ENCODE measurements at regions not wholly inside any gene's neighbourhood (a gene's known extent, or its start where the extent isn't known, plus 50 kb on each side); places are given as distances from the start of the nearest gene placed in this dataset.

GRCh38 chr5:119304439-119305211 is 51.2 kb upstream of the TNFAIP8 start:
- Histone ChIP-seq H3K27me3 (replicated peaks in 1 of 4; ENCODE audit: control extremely low read depth in 1 of 4, control insufficient read depth in 3 of 4, insufficient read depth in 4 of 4, low read length in 3 of 4) (no peaks in the 10 kb centered on the region), H3K9me3 (ENCODE audit: control extremely low read depth in 1 of 3, control insufficient read depth in 2 of 3, insufficient read depth in 1 of 3, low read length in 2 of 3) (peaks cover 0 to 5% (median 0%) of the 10 kb centered on the region in 3 donors), H3K27ac (ENCODE audit: low read length in 2 of 2) (peak overlapping the region; percentile 14 to 88), H2AFZ (ENCODE audit: insufficient read depth, low read depth, low read length, poor library complexity, severe bottlenecking) (no peak overlapping the region), H3K36me3 (replicated peaks in 1 of 2; ENCODE audit: control extremely low read depth in 1 of 2, control insufficient read depth in 1 of 2, extremely low read depth in 1 of 2, insufficient read depth in 2 of 2, low read length in 1 of 2) (peaks cover 0 to 2% of the 10 kb centered on the region in 2 experiments), H3K9ac (ENCODE audit: low read length) (no peak overlapping the region), H4K20me1 (ENCODE audit: control insufficient read depth, insufficient read depth, low read length, poor library complexity, severe bottlenecking) (no peaks in the 10 kb centered on the region), H3K79me2 (ENCODE audit: control insufficient read depth, insufficient read depth, low read length) (peaks cover 90% of the 10 kb centered on the region), H3K4me3 (ENCODE audit: control extremely low read depth in 1 of 5, extremely low read depth in 1 of 5, insufficient read depth in 1 of 5, low read depth in 2 of 5, low read length in 4 of 5) (no peak overlapping the region), H3K4me1 (ENCODE audit: control insufficient read depth in 2 of 2, insufficient read depth in 2 of 2, low read length in 2 of 2) (peaks cover 85 to 100% of the 10 kb centered on the region in 2 donors), H3K4me2 (replicated peaks; ENCODE audit: low read depth, low read length, poor library complexity, severe bottlenecking) (peak overlapping the region; percentile 24)
- Mint-ChIP-seq H3K27me3 (no peaks in the 10 kb centered on the region), H3K4me1 (peaks cover 91% of the 10 kb centered on the region), H3K27ac (peak overlapping the region; percentile 84), H3K4me3 (peak overlapping the region; percentile 55), H3K9me3 (ENCODE audit: insufficient read depth) (no peaks in the 10 kb centered on the region)
- no peak for ATAC-seq (ENCODE audit: low read depth)
- intact Hi-C loops (cut with micrococcal nuclease), result loop anchor here (5.0 kb wide), 1 partner anchor 38 kb away; no protein-coding TSS in a partner anchor
- POLR2A ChIA-PET, result interaction anchor here (0.6 to 1.8 kb wide), 2 partner anchors 14 to 90 kb away, joined by 5 read pairs; no protein-coding TSS in a partner anchor
- WGBS (ENCODE audit: insufficient coverage), result 67% methylated on average over 1 of the region's 2 CpGs
- TF ChIP-seq CTCF (IDR thresholded peaks at IDR 0.05) (no peak), EZH2 (IDR thresholded peaks at IDR 0.05; ENCODE audit: borderline replicate concordance, insufficient read depth, low read depth, low read length, poor library complexity, severe bottlenecking) (no peak)
- CTCF ChIA-PET, result interaction anchor here (0.9 to 2.4 kb wide), 4 partner anchors 11 to 107 kb away, joined by 3 to 17 read pairs (median 8); no protein-coding TSS in a partner anchor
- no peak for DNase-seq
